NCI-H2081 treated with DMSO at 0.1 percent for 48 hours (cell line): ENCODE measurements at regions not wholly inside any gene's neighbourhood (a gene's known extent, or its start where the extent isn't known, plus 50 kb on each side); places are given as distances from the start of the nearest gene placed in this dataset.

Source experiments
- DNase-seq: peaks from one replicate; lab custom pipeline; 2025; lab: John Stamatoyannopoulos, UW

- DNase-seq, result no peak
Observed at GRCh38 chr22:49548356-49549202, 279.1 kb downstream of the BRD1 start.

- DNase-seq, result no peak
Observed at GRCh38 chr22:49547751-49548239, 279.9 kb downstream of the BRD1 start.

- DNase-seq, result no peak
Observed at GRCh38 chr22:49546811-49547585, 280.7 kb downstream of the BRD1 start.

GRCh38 chr22:49545606-49546005, 282.1 kb downstream of the BRD1 start:
- no peak for DNase-seq

- DNase-seq, result no peak
Observed at GRCh38 chr22:49544286-49544685, 283.4 kb downstream of the BRD1 start.

GRCh38 chr22:49543876-49544275, 283.8 kb downstream of the BRD1 start:
- DNase-seq, result no peak

- DNase-seq, result no peak
Observed at GRCh38 chr22:49541693-49542230, 285.9 kb downstream of the BRD1 start.

- no peak for DNase-seq
Observed at GRCh38 chr22:49540913-49541692, 286.6 kb downstream of the BRD1 start.

GRCh38 chr22:49540084-49540912, 287.4 kb downstream of the BRD1 start:
- no peak for DNase-seq

GRCh38 chr22:49538006-49538405, 289.7 kb downstream of the BRD1 start:
- no peak for DNase-seq

- no peak for DNase-seq
Observed at GRCh38 chr22:49536571-49537131, 291.0 kb downstream of the BRD1 start.

GRCh38 chr22:49535527-49536125, 292.0 kb downstream of the BRD1 start:
- no peak for DNase-seq

- DNase-seq, result no peak
Observed at GRCh38 chr22:49535126-49535525, 292.5 kb downstream of the BRD1 start.

- no peak for DNase-seq
Observed at GRCh38 chr22:49534386-49534785, 293.3 kb downstream of the BRD1 start.

- DNase-seq, result no peak
Observed at GRCh38 chr22:49533886-49534285, 293.8 kb downstream of the BRD1 start.

- no peak for DNase-seq
Observed at GRCh38 chr22:49532869-49533802, 294.5 kb downstream of the BRD1 start.

GRCh38 chr22:49531368-49531791, 296.3 kb downstream of the BRD1 start:
- DNase-seq, result no peak

GRCh38 chr22:49530671-49531367, 296.9 kb downstream of the BRD1 start:
- no peak for DNase-seq

GRCh38 chr22:49528420-49528720, 299.3 kb downstream of the BRD1 start:
- DNase-seq, result no peak
